ENCODE measurements at regions not wholly inside any gene's neighbourhood (a gene's known extent, or its start where the extent isn't known, plus 50 kb on each side); places are given as distances from the start of the nearest gene placed in this dataset.

DNA sequence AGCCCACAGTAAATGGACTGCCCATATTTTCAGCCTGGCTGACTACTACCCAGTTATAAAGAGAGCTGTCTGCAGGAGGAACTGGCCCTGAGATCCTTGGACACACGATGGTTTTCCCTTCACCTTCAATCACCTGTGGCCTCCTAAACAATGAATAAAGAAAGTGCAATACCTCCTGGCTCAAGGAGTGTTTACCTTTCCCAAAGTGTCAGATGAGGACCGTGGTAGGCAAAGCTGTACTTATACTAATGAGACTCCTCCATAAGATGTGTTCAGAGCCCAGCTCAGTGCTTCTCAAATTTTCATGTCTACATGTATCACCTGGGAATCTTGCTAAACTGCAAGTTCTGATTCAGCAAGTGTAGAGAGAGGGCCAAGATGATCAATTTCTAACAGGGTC, 284.5 kb upstream of the VLDLR start:
- ATAC-seq (ENCODE audit: low read depth in 2 of 2), result no peak
- no peaks in the 10 kb centered on the region for H3K36me3 Mint-ChIP-seq
- no peaks in the 10 kb centered on the region for H3K4me1 Mint-ChIP-seq
- no peak overlapping the region for H3K27ac Mint-ChIP-seq
- no peak for DNase-seq
- no peak overlapping the region for H3K4me3 Mint-ChIP-seq
- no peaks in the 10 kb centered on the region for H3K9me3 Mint-ChIP-seq
- H3K27me3 Mint-ChIP-seq, result peaks cover under 1 to 13% (median 11%) of the 10 kb centered on the region in 3 donors

DNA sequence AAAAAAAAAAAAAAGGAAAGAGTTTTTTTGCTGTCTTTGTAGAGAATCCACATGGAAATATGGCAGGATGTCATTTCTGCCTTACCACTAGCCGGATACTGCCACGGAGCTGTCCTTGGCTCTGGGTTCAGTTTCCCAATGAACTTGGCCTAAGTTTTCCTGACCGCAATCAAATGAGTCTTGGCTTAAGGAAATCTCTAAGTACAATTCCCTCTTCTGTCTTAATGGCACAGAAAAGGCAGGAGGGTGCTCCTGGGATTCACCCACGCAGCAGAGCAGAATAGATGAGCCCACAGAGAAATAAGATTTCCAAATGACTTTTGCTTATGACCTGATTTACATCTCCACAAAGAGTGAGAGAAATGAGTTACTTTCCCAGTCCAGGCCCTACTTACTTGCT, 284.0 kb upstream of the VLDLR start:
- H3K36me3 Mint-ChIP-seq, result no peaks in the 10 kb centered on the region
- DNase-seq (no peak), ATAC-seq (ENCODE audit: low read depth in 2 of 2) (no peak)
- no peak overlapping the region for H3K27ac Mint-ChIP-seq
- no peaks in the 10 kb centered on the region for H3K4me1 Mint-ChIP-seq
- H3K27me3 Mint-ChIP-seq, result peaks cover 5 to 15% (median 8%) of the 10 kb centered on the region in 3 donors
- peaks cover 0 to 3% (median 0%) of the 10 kb centered on the region in 7 donors for H3K9me3 Mint-ChIP-seq
- H3K4me3 Mint-ChIP-seq, result no peak overlapping the region

DNA sequence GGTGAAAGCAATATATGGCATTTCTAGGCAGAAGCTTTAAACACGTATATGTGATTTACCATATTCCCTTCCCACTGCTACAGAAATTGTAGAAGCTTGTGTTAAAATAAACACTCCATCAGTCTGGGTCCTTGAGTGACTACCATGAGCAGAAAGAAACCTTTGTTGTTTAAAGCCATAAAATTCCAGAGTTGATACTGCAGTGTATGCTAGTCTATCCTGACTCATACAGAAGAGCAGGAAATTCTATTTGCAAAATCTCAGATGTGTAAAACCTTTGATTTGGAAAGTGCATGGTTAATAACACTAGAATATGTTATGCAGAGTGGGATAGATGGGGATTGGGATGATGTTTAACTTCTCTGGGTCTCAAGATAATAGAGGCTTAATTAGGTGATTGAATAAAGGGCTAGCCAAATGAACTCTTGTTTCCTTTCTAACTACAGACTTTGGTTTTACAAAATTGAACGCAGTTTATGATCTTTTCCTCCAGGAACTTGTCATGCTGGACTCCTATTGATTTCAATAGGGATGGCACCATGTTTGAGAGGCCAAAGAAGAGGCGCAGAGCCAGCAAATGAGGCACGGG, 282.7 kb upstream of the VLDLR start:
- H3K9me3 Mint-ChIP-seq, result peaks cover 0 to 5% (median 0%) of the 10 kb centered on the region in 7 donors
- H3K27me3 Mint-ChIP-seq, result peaks cover 4 to 17% (median 8%) of the 10 kb centered on the region in 3 donors
- no peaks in the 10 kb centered on the region for H3K36me3 Mint-ChIP-seq
- H3K27ac Mint-ChIP-seq, result no peak overlapping the region
- no peak for ATAC-seq (ENCODE audit: low read depth in 2 of 2)
- H3K4me3 Mint-ChIP-seq, result no peak overlapping the region
- DNase-seq, result no peak
- no peaks in the 10 kb centered on the region for H3K4me1 Mint-ChIP-seq

DNA sequence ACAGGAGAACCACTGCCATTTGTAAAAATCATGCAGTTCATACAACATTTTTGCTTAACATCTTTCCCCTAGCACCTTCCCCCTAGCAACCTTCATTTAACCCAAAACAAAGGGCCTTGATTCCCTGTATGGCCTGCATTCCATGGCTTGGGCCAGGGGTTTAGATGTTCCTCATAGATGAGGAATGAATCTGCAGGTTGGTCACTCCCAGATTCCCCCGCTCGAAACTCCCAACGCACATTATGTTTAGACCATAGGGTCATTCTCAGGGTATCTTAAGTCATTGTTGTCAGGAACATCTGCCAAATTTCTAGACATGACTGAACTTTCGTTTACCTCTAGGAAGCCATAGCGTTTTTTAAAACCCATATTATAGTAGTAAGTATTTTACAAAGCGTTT, 282.2 kb upstream of the VLDLR start:
- Mint-ChIP-seq H3K4me1 (no peaks in the 10 kb centered on the region), H3K27ac (no peak overlapping the region), H3K4me3 (no peak overlapping the region), H3K27me3 (peaks cover 4 to 17% (median 8%) of the 10 kb centered on the region in 3 donors), H3K9me3 (peaks cover 0 to 5% (median 0%) of the 10 kb centered on the region in 7 donors), H3K36me3 (no peaks in the 10 kb centered on the region)
- DNase-seq (no peak), ATAC-seq (ENCODE audit: low read depth in 2 of 2) (no peak)

DNA sequence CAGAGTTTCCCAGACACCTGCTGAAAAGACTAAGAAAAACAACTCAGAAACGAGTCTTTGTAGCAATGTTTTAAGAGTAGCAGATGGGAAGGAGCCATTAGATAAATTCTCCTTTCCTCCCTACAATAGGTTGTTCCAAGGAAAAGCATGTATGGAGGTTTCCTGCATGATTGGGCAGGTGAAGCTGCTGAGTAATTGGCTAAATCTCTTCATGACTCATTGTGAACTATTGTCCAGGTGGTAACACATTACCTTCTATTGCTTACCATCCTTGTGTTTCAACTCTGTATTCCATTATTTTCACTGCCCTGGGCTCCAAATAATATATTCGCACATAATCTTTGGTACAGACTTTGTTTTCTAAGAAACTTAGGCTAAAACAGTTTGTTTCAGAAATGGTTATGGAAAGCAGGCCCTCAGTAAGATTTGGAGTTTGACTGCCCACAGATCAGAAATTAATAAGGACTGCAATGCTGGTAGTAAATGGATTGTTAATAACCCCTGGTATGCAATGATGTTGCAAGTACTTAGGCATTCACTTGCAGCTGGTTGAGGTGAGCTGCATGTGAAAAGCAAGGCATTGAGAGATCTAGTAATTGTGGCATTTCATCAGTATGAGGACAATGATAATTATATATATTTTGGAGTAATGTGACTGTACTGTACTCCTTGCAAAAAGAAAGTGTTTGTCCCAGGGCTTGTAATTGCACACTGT, 281.4 kb upstream of the VLDLR start:
- ATAC-seq (ENCODE audit: low read depth in 2 of 2), result no peak
- H3K36me3 Mint-ChIP-seq, result no peaks in the 10 kb centered on the region

DNA sequence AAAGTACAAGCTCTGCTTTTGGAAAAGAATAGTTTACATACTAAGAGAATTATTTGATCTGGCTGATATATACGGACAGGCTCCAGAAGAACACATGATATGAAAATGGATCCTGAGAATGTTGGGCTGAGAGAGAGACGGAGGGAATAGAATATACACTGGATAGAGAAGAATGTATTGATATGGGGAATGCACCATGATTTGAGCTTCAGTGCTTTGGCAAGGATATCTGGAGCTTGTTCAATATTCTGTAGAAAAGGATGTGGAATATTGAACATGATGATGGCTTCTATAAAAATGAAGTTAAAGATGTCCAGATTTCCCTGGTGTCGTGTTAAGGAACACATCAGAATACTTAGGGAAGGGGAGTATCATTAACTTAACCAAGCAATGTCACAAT, 280.5 kb upstream of the VLDLR start:
- Mint-ChIP-seq H3K27ac (peak overlapping the region in 1 of 6 donors; percentile 15), H3K36me3 (no peaks in the 10 kb centered on the region)

More for the DNA sequence above, 281.4 kb upstream of the VLDLR start:
- no peak overlapping the region for H3K27ac Mint-ChIP-seq
- H3K4me3 Mint-ChIP-seq, result no peak overlapping the region
- H3K27me3 Mint-ChIP-seq, result peaks cover 4 to 14% (median 8%) of the 10 kb centered on the region in 3 donors
- DNase-seq, result no peak
- H3K9me3 Mint-ChIP-seq, result peaks cover 0 to 5% (median 0%) of the 10 kb centered on the region in 7 donors
- no peaks in the 10 kb centered on the region for H3K4me1 Mint-ChIP-seq

DNA sequence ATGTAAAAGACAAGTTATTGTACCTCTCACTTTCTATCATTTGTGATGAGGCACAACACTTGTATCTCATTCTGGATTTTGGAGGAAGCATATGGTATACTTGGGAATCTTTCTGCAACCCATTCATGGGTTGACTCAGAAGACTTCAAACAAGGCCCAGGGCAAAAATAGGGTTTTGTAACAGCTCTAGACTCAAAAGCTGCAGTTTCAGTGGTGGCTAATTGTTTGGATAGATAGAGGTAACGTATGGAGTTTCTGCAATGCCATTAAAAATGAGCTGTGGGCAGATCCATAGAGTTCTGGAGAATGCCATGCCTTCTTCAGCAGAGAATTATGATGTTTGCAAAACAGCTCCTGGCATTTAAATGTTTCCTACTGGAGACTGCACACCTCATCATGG, 279.6 kb upstream of the VLDLR start:
- Mint-ChIP-seq H3K36me3 (peaks cover 0 to under 1% of the 10 kb centered on the region in 2 donors), H3K4me3 (no peak overlapping the region), H3K27me3 (peaks cover 4 to 8% (median 5%) of the 10 kb centered on the region in 3 donors), H3K27ac (no peak overlapping the region), H3K4me1 (no peaks in the 10 kb centered on the region), H3K9me3 (peaks cover 0 to 10% (median 4%) of the 10 kb centered on the region in 7 donors)
- no peak for ATAC-seq (ENCODE audit: low read depth in 2 of 2)
- no peak for DNase-seq

More for the DNA sequence above, 280.5 kb upstream of the VLDLR start:
- ATAC-seq (ENCODE audit: low read depth in 2 of 2) (no peak), DNase-seq (no peak)
- Mint-ChIP-seq H3K4me1 (no peaks in the 10 kb centered on the region), H3K27me3 (peaks cover 4 to 8% (median 6%) of the 10 kb centered on the region in 3 donors), H3K9me3 (peaks cover 0 to 5% (median under 1%) of the 10 kb centered on the region in 7 donors), H3K4me3 (no peak overlapping the region)

DNA sequence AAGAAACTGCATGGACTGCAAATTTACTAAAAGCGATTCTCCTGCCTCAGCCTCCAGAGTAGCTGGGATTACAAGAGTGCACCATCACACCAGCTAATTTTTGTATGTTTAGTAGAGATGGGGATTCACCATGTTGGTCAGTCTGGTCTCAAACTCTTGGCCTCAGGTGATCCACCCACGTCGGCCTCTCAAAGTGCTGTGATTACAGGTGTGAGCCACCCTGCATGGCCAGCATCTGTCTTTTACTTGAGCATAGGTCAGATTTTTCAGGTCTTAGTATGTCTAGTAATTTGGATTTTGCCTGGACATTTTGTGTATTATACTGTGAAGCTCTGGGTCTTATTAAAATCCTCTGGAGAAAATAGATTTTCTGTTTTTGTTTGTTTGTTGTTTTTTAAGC, 277.8 kb upstream of the VLDLR start:
- DNase-seq, result no peak
- Mint-ChIP-seq H3K4me1 (no peaks in the 10 kb centered on the region), H3K27ac (no peak overlapping the region), H3K36me3 (peaks cover 0 to 7% of the 10 kb centered on the region in 2 donors), H3K27me3 (peaks cover 4 to 8% (median 5%) of the 10 kb centered on the region in 3 donors), H3K9me3 (peaks cover 4 to 28% (median 13%) of the 10 kb centered on the region in 7 donors), H3K4me3 (no peak overlapping the region)
- no peak for ATAC-seq (ENCODE audit: low read depth in 2 of 2)

DNA sequence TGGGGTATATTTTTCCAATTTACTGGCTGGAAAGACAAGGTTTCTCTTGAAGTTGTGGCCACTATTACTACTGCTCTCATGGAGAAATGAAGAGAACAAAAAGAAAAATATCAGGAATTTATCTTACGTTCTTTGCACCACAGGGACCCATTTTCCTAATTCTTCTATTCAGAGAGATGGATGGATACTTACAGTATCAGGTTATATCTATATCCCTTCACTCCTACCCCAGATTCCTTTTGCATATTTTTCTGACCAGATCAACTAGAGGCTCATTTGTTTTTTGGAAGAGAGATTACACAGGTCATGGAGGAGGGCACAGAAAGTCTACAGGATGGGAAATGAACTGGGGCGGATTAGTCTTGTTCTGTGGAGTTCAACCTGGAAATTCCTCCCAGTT, 277.2 kb upstream of the VLDLR start:
- H3K27me3 Mint-ChIP-seq, result peaks cover 0 to 8% (median 5%) of the 10 kb centered on the region in 3 donors
- H3K9me3 Mint-ChIP-seq, result peaks cover 4 to 28% (median 17%) of the 10 kb centered on the region in 7 donors
- no peak overlapping the region for H3K27ac Mint-ChIP-seq
- H3K36me3 Mint-ChIP-seq, result peaks cover 0 to 7% of the 10 kb centered on the region in 2 donors
- H3K4me1 Mint-ChIP-seq, result no peaks in the 10 kb centered on the region
- ATAC-seq (ENCODE audit: low read depth in 2 of 2), result no peak
- no peak overlapping the region for H3K4me3 Mint-ChIP-seq
- DNase-seq, result no peak

DNA sequence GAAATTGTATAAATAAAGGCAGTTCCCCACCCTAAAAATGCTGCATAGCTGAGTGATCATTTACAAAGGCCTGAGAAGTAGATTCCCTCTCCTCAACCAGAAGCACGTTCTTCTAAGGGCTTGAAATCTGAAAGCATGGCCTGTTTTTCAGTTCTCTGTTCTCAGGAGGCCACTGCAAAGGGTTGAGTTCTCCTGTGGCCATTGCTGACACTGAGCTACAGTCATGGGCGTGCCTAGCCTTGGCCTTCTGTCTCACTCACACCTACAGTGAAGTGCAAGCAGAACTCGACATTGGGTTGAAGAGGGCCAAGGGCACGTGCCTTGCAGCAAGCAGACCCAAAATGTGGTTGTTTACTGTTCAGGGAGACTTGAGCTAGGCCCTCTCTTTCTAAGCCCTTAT, 276.6 kb upstream of the VLDLR start:
- ATAC-seq (ENCODE audit: low read depth in 2 of 2), result no peak
- Mint-ChIP-seq H3K27ac (no peak overlapping the region), H3K4me1 (no peaks in the 10 kb centered on the region), H3K36me3 (peaks cover 0 to 7% of the 10 kb centered on the region in 2 donors), H3K27me3 (peaks cover 0 to 8% (median 5%) of the 10 kb centered on the region in 3 donors), H3K4me3 (no peak overlapping the region), H3K9me3 (peaks cover 4 to 28% (median 17%) of the 10 kb centered on the region in 7 donors)
- no peak for DNase-seq

DNA sequence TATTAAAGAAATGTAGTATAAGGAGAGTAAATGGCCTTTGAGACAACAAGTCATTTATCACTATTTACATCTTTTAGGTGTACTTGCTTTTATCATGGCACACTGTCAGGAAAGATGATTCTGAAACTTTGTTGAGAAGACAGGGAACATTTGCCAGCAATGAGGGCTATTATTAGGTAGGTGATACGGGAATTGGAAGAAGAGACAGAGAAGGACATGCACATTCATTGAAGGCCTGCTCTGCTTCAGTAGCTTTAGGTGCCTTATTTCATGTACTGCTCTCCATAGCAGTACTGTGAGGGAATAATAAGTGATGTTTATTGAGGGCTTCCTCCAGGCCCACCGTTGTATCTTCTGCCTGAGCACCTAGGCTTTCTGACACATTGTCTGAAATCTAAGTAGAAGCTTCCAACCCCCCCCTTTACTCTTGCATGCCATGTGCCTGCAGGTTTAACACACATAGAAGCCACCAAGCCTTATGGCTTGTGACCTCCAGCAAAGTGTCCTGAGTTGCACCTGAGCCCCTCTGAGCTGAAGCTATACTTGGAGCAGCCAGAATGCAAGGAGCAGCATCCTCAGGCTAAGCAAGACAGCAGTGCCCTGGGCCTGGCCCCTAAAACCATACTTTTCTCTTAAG, 275.2 kb upstream of the VLDLR start:
- DNase-seq (no peak), ATAC-seq (ENCODE audit: low read depth in 2 of 2) (no peak)
- Mint-ChIP-seq H3K9me3 (peaks cover 4 to 28% (median 17%) of the 10 kb centered on the region in 7 donors), H3K36me3 (peaks cover 0 to 7% of the 10 kb centered on the region in 2 donors), H3K27me3 (peaks cover 0 to 8% (median 5%) of the 10 kb centered on the region in 3 donors), H3K4me3 (no peak overlapping the region), H3K4me1 (no peaks in the 10 kb centered on the region), H3K27ac (no peak overlapping the region)

DNA sequence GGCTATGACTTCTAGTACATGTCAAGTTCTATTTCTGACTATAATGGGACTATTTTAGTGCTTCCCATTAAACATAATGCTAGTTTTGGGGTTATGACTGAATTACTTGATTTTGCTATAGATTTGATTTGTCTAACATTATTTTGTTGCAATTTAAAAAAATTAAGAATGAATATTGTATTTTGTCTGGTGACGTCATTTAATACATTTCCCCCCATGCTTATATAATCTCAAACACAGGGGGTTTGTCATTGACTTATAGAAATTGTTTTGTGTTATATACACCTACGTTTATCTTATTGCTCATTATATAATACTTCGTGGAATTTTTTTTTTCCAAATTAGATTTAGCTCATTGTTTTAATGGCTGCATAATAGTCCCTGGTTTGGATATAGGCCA, 270.3 kb upstream of the VLDLR start:
- H3K9me3 Mint-ChIP-seq, result peaks cover 2 to 25% (median 13%) of the 10 kb centered on the region in 7 donors
- no peak overlapping the region for H3K27ac Mint-ChIP-seq
- peaks cover 16 to 28% (median 22%) of the 10 kb centered on the region in 3 donors for H3K27me3 Mint-ChIP-seq
- no peak for ATAC-seq (ENCODE audit: low read depth in 2 of 2)
- no peak for DNase-seq
- no peaks in the 10 kb centered on the region for H3K4me1 Mint-ChIP-seq
- no peak overlapping the region for H3K4me3 Mint-ChIP-seq
- peaks cover 0 to 7% of the 10 kb centered on the region in 2 donors for H3K36me3 Mint-ChIP-seq

DNA sequence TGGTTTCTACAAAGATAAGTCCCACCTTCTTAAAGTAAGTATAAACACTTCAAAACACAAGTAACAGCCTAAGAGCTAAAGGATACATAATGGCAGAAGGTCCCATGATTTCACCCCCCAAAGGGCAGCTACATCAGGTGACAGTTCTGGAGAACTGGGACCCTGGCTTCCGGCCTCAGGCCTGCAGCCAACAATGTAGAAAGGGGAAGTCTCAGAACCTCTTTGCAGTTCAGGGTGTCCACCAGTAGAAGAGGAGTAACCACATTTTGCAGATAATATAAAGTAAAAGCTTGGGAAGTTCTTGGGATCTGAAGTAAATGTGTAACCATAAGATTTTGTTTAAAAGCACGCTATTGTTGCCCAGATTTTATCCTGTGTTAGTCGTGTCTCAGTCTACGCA, 267.4 kb upstream of the VLDLR start:
- Mint-ChIP-seq H3K36me3 (no peaks in the 10 kb centered on the region), H3K27me3 (peaks cover 16 to 28% (median 22%) of the 10 kb centered on the region in 3 donors), H3K4me3 (no peak overlapping the region), H3K9me3 (peaks cover 0 to 6% (median 0%) of the 10 kb centered on the region in 7 donors), H3K27ac (no peak overlapping the region), H3K4me1 (no peaks in the 10 kb centered on the region)
- DNase-seq (no peak), ATAC-seq (ENCODE audit: low read depth in 2 of 2) (no peak)
